Epithelial cell of esophagus (primary cell): ENCODE measurements at regions not wholly inside any gene's neighbourhood (a gene's known extent, or its start where the extent isn't known, plus 50 kb on each side); places are given as distances from the start of the nearest gene placed in this dataset.

Experiments used
- DNase-seq: peaks from one replicate; pipeline ENCODE4 v3.0.0; 2010; ENCODE audit warnings: low read depth
- H3K4me3 ChIP-seq: 2 replicates; pipeline ENCODE4 v1.5.1; 2011; ENCODE audit warnings: mild to moderate bottlenecking, low read length, control low read depth
- TF ChIP-seq, protein P1 (sequence below): IDR thresholded peaks from 2 replicates; pipeline ENCODE4 v1.5.1; 2011; ENCODE audit warnings: low read depth, mild to moderate bottlenecking, low read length, control low read depth, inconsistent platforms; ENCODE audit not compliant: insufficient read depth; ENCODE audit errors: missing control alignments

DNA sequence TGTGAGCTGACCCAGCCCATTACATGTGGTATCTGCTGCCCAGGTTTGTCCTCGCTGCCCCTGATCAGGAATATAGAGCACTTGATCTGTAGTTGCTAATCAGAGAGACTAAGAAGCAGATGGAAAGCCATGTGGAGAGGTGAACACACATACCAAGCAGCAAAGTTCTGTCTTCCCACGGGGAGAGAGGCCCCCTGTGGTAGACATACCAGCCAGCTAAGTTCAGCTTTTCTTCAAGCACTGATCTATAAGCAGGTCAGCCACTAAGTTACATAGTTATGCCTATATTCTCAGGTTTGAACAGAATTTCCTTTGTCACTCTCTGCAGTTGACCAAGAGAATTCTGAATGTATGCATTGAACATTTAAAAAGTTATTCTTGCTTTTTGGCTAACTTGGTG lies 76.4 kb downstream of the DDX3Y start:
- DNase-seq, result no peak
- TF ChIP-seq, protein P1, sequence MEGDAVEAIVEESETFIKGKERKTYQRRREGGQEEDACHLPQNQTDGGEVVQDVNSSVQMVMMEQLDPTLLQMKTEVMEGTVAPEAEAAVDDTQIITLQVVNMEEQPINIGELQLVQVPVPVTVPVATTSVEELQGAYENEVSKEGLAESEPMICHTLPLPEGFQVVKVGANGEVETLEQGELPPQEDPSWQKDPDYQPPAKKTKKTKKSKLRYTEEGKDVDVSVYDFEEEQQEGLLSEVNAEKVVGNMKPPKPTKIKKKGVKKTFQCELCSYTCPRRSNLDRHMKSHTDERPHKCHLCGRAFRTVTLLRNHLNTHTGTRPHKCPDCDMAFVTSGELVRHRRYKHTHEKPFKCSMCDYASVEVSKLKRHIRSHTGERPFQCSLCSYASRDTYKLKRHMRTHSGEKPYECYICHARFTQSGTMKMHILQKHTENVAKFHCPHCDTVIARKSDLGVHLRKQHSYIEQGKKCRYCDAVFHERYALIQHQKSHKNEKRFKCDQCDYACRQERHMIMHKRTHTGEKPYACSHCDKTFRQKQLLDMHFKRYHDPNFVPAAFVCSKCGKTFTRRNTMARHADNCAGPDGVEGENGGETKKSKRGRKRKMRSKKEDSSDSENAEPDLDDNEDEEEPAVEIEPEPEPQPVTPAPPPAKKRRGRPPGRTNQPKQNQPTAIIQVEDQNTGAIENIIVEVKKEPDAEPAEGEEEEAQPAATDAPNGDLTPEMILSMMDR, result no peak
- no peak overlapping the region for H3K4me3 ChIP-seq

DNA sequence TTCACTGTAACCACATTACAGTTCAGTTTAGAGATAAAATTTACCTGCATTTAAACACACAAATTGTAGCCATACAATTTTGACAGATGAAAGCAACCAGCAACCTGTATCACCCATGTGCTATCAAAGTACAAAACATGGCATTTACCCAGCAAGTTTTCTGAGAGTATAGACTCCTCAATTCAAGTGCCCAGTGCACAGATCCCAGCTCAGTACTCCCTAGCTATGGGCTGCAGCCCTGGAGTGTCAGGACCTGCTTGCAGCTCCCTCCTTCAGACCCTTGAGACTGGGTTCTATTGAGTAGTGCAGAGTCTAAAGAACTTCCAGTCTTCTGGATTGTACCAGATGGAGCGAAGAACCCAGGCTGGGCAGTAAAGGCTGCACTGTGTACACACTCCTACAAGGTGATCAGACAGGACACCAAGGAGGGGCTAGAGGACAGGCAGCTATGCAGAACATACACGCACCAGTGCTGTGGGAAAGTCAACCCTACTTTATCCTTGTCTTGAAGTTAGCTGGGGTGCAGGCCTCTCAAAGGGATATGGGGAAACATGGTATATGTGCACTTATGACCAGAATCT lies 77.7 kb downstream of the DDX3Y start:
- DNase-seq, result no peak
- no peak overlapping the region for H3K4me3 ChIP-seq
- TF ChIP-seq, protein P1, result no peak

DNA sequence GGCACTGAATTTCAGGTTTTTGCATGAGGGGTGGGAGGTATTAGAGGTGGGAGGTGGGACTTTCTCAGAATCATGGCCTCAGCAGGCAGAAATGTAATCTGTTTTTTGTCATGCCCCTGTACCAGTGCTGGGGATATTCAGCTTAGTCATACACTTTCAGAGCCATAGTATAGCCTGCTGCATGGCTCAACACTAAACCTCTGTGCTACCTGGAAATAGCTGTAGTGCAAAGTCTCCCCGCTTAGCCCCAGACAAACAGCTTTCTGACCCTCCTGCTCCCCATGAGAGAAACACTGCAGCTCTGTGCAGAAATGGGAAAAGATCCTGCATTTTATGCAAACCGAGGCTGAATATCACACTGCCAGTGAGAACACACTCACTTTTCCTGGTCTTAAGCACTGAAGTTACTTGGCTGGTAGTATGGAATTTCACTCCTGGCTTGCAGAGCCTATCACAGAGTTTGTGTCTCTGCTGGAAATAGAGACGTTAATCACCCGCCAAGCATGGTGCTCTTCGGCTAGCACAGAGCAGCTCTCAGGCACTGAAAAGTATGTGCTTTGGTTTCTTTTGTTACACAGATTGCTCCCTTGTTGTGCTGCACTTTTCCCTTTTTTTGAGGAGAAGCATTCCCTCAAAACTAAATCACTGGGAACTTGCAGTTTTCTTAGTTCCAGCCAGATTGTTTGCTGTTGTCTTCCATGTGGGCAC lies 80.1 kb downstream of the DDX3Y start:
- DNase-seq, result no peak
- no peak overlapping the region for H3K4me3 ChIP-seq
- TF ChIP-seq, protein P1, result no peak

DNA sequence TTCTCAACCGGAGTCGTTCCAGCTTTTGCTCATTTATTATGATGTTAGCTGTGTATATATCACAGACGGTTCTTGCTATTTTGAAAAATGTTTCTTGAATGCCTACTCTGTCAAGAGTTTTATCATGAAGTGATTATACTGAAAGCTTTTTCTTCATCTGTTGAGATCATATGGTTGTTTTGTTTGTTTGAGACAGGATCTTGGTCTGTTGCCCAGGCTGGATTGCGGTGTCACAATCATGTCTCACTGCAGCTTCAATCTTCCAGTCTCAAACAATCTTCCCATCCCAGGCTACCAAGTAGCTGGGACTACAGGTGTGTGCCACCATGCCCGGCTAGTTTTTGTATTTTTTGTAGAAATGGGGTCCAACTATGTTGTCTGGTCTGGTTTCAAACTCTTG lies 112.8 kb downstream of the DDX3Y start:
- H3K4me3 ChIP-seq, result no peak overlapping the region
- TF ChIP-seq, protein P1, result no peak
- DNase-seq, result peak; percentile 2

- no peak for DNase-seq
- H3K4me3 ChIP-seq, result no peak overlapping the region
- TF ChIP-seq, protein P1, result no peak
These were observed 114.8 kb downstream of the DDX3Y start for GRCh38 chrY:13019486-13019885.

DNA sequence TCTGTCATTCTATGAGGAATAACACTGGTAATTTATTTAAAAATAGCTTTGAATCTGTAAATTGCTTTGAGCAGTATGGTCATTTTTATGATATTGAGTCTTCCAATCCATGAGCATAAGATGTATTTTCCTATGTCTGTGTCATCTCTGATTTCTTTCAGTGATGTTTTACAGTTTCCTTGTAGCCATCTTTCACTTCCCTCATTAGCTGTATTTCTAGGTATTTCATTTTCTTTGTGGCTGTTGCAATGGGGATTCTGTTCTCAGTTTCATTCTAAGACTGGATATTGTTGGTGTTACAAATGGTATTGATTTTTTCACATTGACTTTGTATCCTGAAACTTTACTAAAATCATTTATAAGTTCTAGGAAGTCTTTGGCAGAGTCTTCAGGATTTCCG lies 116.2 kb downstream of the DDX3Y start:
- TF ChIP-seq, protein P1, result no peak
- H3K4me3 ChIP-seq, result no peak overlapping the region
- no peak for DNase-seq

DNA sequence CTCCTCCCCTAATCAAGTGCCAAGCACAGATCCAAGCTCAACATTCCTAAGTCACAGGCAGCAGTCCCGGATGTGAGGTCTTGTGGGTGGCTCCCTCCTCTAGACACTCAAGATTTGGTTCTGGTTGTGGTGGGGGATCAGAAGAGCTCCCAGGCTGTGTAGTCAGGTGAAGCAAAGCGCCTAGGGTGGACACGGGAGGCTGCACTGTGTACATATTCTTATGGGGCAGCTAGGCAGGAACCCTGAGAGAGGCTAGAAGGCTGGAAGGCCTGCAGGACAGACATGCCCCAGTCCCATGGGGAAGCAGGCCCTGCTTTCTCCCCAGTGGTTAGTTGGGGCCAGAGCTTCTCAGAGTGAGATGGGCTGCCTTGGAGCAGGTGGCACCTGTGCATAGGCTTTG lies 118.9 kb downstream of the DDX3Y start:
- no peak for DNase-seq
- TF ChIP-seq, protein P1, result no peak
- no peak overlapping the region for H3K4me3 ChIP-seq
